GM23338 (cell line): ENCODE measurements at regions not wholly inside any gene's neighbourhood (a gene's known extent, or its start where the extent isn't known, plus 50 kb on each side); places are given as distances from the start of the nearest gene placed in this dataset.

ENCODE experiments used
- CREB1 ChIP-seq: fragments of 250-450 bp; sonication (Bioruptor Pico); IDR thresholded peaks from 2 replicates; pipeline ENCODE4 v1.5.0; 2020; ENCODE audit warnings: low read depth, mild to moderate bottlenecking, moderate library complexity
- EZH2 ChIP-seq: fragments of 200-600 bp; sonication (generic); IDR thresholded peaks from one replicate; pipeline ENCODE4 v1.8.0; 2017; ENCODE audit warnings: antibody characterized with exemption, mild to moderate bottlenecking, low read depth; ENCODE audit not compliant: unreplicated experiment
- EZH2phosphoT487 ChIP-seq: fragments of 200-600 bp; sonication (generic); IDR thresholded peaks from one replicate; pipeline ENCODE4 v1.8.1; 2018; ENCODE audit warnings: antibody characterized with exemption; ENCODE audit not compliant: unreplicated experiment
- JUNB ChIP-seq: IDR thresholded peaks from one replicate; pipeline ENCODE4 v1.6.1; 2016; ENCODE audit warnings: antibody characterized with exemption; ENCODE audit not compliant: unreplicated experiment
- NANOG ChIP-seq: IDR thresholded peaks from 2 replicates; pipeline ENCODE4 v1.6.1; 2016; ENCODE audit warnings: antibody characterized with exemption, borderline replicate concordance
- POLR2AphosphoS5 ChIP-seq: IDR thresholded peaks from 2 replicates; pipeline ENCODE4 v1.6.1; 2016; ENCODE audit warnings: antibody characterized with exemption, low read depth
- STAT1 ChIP-seq: IDR thresholded peaks from one replicate; pipeline ENCODE4 v1.6.1; 2016; ENCODE audit warnings: antibody characterized with exemption; ENCODE audit not compliant: unreplicated experiment
- ZNF114 ChIP-seq: fragments of 250-450 bp; sonication (Bioruptor Pico); IDR thresholded peaks from 2 replicates; pipeline ENCODE4 v1.5.0; 2020; ENCODE audit warnings: mild to moderate bottlenecking, moderate library complexity
- ZNF462 ChIP-seq: fragments of 250-450 bp; sonication (Bioruptor Pico); IDR thresholded peaks from 2 replicates; pipeline ENCODE4 v1.5.0; 2020; ENCODE audit warnings: mild to moderate bottlenecking, moderate library complexity
- TF ChIP-seq, protein P1 (sequence below), 2 experiments: fragments of 200-600 bp in 1 of 2; sonication (generic) in 1 of 2; conservative IDR thresholded peaks; 2 replicates each; pipeline versions ENCODE4 v1.5.1 to v1.6.1; 2016 to 2017; ENCODE audit warnings: antibody characterized with exemption in 2 of 2, low read depth in 2 of 2, mild to moderate bottlenecking in 2 of 2, moderate library complexity in 1 of 2
- TF ChIP-seq, protein P2 (sequence below): IDR thresholded peaks from 2 replicates; pipeline ENCODE4 v1.6.1; 2016; ENCODE audit warnings: antibody characterized with exemption
- TF ChIP-seq, protein P3 (sequence below): IDR thresholded peaks from one replicate; pipeline ENCODE4 v1.6.1; 2018; ENCODE audit warnings: antibody characterized with exemption; ENCODE audit not compliant: unreplicated experiment

DNA sequence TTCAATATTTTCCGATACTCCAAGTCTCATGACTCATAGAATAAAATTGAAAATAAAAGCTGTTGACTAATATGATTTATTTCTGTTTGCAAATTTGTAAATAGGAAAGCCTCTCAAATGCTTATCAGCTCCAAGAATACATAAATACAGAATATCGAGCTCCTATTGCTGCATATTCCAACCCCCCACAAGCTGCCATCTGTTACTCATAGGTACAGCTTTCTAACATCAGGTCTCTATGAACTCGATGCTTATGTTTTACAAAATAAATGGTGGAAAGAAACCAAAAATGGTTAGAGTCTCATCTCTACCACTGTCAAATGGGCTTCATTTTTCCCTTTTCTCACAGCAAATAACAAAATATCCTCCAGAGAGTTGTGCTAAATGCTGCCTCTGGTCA lies 631.6 kb upstream of the CDH18 start:
- TF ChIP-seq, protein P1, sequence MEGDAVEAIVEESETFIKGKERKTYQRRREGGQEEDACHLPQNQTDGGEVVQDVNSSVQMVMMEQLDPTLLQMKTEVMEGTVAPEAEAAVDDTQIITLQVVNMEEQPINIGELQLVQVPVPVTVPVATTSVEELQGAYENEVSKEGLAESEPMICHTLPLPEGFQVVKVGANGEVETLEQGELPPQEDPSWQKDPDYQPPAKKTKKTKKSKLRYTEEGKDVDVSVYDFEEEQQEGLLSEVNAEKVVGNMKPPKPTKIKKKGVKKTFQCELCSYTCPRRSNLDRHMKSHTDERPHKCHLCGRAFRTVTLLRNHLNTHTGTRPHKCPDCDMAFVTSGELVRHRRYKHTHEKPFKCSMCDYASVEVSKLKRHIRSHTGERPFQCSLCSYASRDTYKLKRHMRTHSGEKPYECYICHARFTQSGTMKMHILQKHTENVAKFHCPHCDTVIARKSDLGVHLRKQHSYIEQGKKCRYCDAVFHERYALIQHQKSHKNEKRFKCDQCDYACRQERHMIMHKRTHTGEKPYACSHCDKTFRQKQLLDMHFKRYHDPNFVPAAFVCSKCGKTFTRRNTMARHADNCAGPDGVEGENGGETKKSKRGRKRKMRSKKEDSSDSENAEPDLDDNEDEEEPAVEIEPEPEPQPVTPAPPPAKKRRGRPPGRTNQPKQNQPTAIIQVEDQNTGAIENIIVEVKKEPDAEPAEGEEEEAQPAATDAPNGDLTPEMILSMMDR (conservative IDR thresholded peaks at IDR 0.05; ENCODE audit: low read depth in 2 of 2), result no peak
- TF ChIP-seq ZNF114 (CRISPR knock-in tag), result no peak
- no peak for TF ChIP-seq ZNF462 (CRISPR knock-in tag)
- TF ChIP-seq, protein P2, sequence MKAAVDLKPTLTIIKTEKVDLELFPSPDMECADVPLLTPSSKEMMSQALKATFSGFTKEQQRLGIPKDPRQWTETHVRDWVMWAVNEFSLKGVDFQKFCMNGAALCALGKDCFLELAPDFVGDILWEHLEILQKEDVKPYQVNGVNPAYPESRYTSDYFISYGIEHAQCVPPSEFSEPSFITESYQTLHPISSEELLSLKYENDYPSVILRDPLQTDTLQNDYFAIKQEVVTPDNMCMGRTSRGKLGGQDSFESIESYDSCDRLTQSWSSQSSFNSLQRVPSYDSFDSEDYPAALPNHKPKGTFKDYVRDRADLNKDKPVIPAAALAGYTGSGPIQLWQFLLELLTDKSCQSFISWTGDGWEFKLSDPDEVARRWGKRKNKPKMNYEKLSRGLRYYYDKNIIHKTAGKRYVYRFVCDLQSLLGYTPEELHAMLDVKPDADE, result no peak
- TF ChIP-seq JUNB, result no peak
- TF ChIP-seq, protein P3, sequence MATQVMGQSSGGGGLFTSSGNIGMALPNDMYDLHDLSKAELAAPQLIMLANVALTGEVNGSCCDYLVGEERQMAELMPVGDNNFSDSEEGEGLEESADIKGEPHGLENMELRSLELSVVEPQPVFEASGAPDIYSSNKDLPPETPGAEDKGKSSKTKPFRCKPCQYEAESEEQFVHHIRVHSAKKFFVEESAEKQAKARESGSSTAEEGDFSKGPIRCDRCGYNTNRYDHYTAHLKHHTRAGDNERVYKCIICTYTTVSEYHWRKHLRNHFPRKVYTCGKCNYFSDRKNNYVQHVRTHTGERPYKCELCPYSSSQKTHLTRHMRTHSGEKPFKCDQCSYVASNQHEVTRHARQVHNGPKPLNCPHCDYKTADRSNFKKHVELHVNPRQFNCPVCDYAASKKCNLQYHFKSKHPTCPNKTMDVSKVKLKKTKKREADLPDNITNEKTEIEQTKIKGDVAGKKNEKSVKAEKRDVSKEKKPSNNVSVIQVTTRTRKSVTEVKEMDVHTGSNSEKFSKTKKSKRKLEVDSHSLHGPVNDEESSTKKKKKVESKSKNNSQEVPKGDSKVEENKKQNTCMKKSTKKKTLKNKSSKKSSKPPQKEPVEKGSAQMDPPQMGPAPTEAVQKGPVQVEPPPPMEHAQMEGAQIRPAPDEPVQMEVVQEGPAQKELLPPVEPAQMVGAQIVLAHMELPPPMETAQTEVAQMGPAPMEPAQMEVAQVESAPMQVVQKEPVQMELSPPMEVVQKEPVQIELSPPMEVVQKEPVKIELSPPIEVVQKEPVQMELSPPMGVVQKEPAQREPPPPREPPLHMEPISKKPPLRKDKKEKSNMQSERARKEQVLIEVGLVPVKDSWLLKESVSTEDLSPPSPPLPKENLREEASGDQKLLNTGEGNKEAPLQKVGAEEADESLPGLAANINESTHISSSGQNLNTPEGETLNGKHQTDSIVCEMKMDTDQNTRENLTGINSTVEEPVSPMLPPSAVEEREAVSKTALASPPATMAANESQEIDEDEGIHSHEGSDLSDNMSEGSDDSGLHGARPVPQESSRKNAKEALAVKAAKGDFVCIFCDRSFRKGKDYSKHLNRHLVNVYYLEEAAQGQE, result no peak
- no peak for TF ChIP-seq EZH2
- TF ChIP-seq POLR2AphosphoS5, result no peak
- no peak for TF ChIP-seq EZH2phosphoT487
- TF ChIP-seq CREB1 (CRISPR knock-in tag), result no peak
- TF ChIP-seq NANOG, result no peak
- no peak for TF ChIP-seq STAT1
